H1 (cell line): ENCODE measurements at regions not wholly inside any gene's neighbourhood (a gene's known extent, or its start where the extent isn't known, plus 50 kb on each side); places are given as distances from the start of the nearest gene placed in this dataset.

Source experiments
- EZH2 ChIP-seq: fragments of 200-600 bp; sonication (generic); IDR thresholded peaks from 2 replicates; pipeline ENCODE4 v1.7.1; 2012; ENCODE audit warnings: low read depth, mild to moderate bottlenecking, moderate library complexity, low read length, inconsistent platforms; ENCODE audit not compliant: severe bottlenecking
- HDAC2 ChIP-seq, 2 experiments: fragments of 300-600 bp in 1 of 2; sonication (generic) in 1 of 2; IDR thresholded peaks; 2 replicates each; pipeline ENCODE4 v1.6.1; 2011 to 2012; ENCODE audit warnings: low read depth in 2 of 2, low read length in 2 of 2, mild to moderate bottlenecking in 2 of 2, moderate library complexity in 2 of 2, borderline replicate concordance in 1 of 2, inconsistent platforms in 1 of 2
- JUND ChIP-seq: IDR thresholded peaks from 2 replicates; pipeline ENCODE4 v1.6.1; 2011; ENCODE audit warnings: mild to moderate bottlenecking, improper control_type of control experiment, low read length
- TF ChIP-seq, protein P1 (sequence below), 3 experiments: IDR thresholded peaks; 1 replicate in 2 of 3; 2 replicates in 1 of 3; pipeline versions ENCODE4 v1.5.1 to v1.6.1; 2011; ENCODE audit warnings: low read length in 3 of 3, mild to moderate bottlenecking in 3 of 3, inconsistent platforms in 2 of 3, low read depth in 1 of 3, moderate library complexity in 1 of 3; ENCODE audit not compliant: insufficient read depth in 1 of 3; ENCODE audit errors: control extremely low read depth in 1 of 3

GRCh38 chr20:1773816-1774215 is 116.2 kb upstream of the SIRPG start:
- TF ChIP-seq, protein P1, sequence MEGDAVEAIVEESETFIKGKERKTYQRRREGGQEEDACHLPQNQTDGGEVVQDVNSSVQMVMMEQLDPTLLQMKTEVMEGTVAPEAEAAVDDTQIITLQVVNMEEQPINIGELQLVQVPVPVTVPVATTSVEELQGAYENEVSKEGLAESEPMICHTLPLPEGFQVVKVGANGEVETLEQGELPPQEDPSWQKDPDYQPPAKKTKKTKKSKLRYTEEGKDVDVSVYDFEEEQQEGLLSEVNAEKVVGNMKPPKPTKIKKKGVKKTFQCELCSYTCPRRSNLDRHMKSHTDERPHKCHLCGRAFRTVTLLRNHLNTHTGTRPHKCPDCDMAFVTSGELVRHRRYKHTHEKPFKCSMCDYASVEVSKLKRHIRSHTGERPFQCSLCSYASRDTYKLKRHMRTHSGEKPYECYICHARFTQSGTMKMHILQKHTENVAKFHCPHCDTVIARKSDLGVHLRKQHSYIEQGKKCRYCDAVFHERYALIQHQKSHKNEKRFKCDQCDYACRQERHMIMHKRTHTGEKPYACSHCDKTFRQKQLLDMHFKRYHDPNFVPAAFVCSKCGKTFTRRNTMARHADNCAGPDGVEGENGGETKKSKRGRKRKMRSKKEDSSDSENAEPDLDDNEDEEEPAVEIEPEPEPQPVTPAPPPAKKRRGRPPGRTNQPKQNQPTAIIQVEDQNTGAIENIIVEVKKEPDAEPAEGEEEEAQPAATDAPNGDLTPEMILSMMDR (IDR thresholded peaks at IDR 0.05; ENCODE audit: control extremely low read depth in 1 of 3, insufficient read depth in 1 of 3, low read depth in 1 of 3, low read length in 3 of 3), result no peak
- TF ChIP-seq JUND (no peak), EZH2 (no peak), HDAC2 (IDR thresholded peaks at IDR 0.05; ENCODE audit: borderline replicate concordance in 1 of 2, low read depth in 2 of 2, low read length in 2 of 2) (no peak)
